Upper lobe of left lung (tissue), 4 donors: ENCODE measurements at regions not wholly inside any gene's neighbourhood (a gene's known extent, or its start where the extent isn't known, plus 50 kb on each side); places are given as distances from the start of the nearest gene placed in this dataset.

Source experiments
- POLR2A ChIP-seq, 4 donors: fragments of 450-650 bp; IDR thresholded peaks; one replicate each; pipeline ENCODE4 v1.5.1; 2016 to 2017; ENCODE audit warnings: antibody characterized with exemption in 4 of 4, mild to moderate bottlenecking in 2 of 4
- TF ChIP-seq, protein P1 (sequence below), 6 experiments: fragments of 450-650 bp in 4 of 6; fragments of 200-600 bp in 2 of 6; sonication (generic) in 2 of 6; IDR thresholded peaks; one replicate each; pipeline ENCODE4 v1.5.1; 2016 to 2019; ENCODE audit warnings: antibody characterized with exemption in 6 of 6

GRCh38 chr15:37368961-37369360 lies 268.6 kb upstream of the MEIS2 start:
- no peak for TF ChIP-seq POLR2A (IDR thresholded peaks at IDR 0.05)
- TF ChIP-seq, protein P1, sequence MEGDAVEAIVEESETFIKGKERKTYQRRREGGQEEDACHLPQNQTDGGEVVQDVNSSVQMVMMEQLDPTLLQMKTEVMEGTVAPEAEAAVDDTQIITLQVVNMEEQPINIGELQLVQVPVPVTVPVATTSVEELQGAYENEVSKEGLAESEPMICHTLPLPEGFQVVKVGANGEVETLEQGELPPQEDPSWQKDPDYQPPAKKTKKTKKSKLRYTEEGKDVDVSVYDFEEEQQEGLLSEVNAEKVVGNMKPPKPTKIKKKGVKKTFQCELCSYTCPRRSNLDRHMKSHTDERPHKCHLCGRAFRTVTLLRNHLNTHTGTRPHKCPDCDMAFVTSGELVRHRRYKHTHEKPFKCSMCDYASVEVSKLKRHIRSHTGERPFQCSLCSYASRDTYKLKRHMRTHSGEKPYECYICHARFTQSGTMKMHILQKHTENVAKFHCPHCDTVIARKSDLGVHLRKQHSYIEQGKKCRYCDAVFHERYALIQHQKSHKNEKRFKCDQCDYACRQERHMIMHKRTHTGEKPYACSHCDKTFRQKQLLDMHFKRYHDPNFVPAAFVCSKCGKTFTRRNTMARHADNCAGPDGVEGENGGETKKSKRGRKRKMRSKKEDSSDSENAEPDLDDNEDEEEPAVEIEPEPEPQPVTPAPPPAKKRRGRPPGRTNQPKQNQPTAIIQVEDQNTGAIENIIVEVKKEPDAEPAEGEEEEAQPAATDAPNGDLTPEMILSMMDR (IDR thresholded peaks at IDR 0.05): no peak
